ENCODE measurements at regions not wholly inside any gene's neighbourhood (a gene's known extent, or its start where the extent isn't known, plus 50 kb on each side); places are given as distances from the start of the nearest gene placed in this dataset.

DNA sequence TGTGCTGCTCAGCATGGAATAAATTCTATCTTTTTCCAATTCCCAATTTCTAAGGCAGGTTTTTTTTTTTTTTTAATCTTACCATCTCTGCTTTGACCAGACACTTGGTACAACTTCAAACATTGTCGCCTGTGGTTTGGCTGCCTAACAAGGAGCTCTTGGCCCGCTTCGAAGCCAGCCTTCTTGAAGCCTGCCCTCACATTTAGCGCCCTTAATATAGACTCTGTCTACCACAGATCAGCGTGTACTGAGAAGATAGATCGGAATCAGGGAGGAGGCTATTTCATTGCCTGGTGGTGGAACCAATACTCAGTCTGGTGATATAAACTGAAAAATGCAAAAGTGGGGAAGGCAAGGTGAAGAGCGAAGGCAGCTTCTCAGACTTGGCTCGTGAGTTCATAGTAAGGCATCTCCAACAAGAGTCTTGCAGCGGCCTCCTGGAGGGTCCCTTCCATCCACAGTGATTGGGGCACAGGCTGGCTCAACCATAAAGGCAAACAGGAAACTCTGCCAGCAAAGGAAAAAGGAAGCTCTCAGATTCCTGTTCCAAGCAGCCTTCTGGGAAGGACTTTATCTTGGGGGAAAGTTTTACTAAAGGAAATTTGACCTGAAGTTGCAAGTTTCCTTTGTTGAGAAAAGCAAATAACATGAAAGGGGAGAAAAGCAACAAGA lies 103.2 kb upstream of the BCL2L14 start:
- TF ChIP-seq, protein P1, sequence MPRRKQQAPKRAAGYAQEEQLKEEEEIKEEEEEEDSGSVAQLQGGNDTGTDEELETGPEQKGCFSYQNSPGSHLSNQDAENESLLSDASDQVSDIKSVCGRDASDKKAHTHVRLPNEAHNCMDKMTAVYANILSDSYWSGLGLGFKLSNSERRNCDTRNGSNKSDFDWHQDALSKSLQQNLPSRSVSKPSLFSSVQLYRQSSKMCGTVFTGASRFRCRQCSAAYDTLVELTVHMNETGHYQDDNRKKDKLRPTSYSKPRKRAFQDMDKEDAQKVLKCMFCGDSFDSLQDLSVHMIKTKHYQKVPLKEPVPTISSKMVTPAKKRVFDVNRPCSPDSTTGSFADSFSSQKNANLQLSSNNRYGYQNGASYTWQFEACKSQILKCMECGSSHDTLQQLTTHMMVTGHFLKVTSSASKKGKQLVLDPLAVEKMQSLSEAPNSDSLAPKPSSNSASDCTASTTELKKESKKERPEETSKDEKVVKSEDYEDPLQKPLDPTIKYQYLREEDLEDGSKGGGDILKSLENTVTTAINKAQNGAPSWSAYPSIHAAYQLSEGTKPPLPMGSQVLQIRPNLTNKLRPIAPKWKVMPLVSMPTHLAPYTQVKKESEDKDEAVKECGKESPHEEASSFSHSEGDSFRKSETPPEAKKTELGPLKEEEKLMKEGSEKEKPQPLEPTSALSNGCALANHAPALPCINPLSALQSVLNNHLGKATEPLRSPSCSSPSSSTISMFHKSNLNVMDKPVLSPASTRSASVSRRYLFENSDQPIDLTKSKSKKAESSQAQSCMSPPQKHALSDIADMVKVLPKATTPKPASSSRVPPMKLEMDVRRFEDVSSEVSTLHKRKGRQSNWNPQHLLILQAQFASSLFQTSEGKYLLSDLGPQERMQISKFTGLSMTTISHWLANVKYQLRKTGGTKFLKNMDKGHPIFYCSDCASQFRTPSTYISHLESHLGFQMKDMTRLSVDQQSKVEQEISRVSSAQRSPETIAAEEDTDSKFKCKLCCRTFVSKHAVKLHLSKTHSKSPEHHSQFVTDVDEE (CRISPR knock-in tag; IDR thresholded peaks at IDR 0.05), result no peak
- TF ChIP-seq, protein P2, sequence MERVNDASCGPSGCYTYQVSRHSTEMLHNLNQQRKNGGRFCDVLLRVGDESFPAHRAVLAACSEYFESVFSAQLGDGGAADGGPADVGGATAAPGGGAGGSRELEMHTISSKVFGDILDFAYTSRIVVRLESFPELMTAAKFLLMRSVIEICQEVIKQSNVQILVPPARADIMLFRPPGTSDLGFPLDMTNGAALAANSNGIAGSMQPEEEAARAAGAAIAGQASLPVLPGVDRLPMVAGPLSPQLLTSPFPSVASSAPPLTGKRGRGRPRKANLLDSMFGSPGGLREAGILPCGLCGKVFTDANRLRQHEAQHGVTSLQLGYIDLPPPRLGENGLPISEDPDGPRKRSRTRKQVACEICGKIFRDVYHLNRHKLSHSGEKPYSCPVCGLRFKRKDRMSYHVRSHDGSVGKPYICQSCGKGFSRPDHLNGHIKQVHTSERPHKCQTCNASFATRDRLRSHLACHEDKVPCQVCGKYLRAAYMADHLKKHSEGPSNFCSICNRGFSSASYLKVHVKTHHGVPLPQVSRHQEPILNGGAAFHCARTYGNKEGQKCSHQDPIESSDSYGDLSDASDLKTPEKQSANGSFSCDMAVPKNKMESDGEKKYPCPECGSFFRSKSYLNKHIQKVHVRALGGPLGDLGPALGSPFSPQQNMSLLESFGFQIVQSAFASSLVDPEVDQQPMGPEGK (CRISPR knock-in tag; IDR thresholded peaks at IDR 0.05; ENCODE audit: borderline replicate concordance), result no peak
- no peak for TF ChIP-seq ZFP3 (CRISPR knock-in tag; IDR thresholded peaks at IDR 0.05)
- no peak for TF ChIP-seq ARNTL (CRISPR knock-in tag; IDR thresholded peaks at IDR 0.05; ENCODE audit: borderline replicate concordance, low read depth)
- TF ChIP-seq, protein P3, sequence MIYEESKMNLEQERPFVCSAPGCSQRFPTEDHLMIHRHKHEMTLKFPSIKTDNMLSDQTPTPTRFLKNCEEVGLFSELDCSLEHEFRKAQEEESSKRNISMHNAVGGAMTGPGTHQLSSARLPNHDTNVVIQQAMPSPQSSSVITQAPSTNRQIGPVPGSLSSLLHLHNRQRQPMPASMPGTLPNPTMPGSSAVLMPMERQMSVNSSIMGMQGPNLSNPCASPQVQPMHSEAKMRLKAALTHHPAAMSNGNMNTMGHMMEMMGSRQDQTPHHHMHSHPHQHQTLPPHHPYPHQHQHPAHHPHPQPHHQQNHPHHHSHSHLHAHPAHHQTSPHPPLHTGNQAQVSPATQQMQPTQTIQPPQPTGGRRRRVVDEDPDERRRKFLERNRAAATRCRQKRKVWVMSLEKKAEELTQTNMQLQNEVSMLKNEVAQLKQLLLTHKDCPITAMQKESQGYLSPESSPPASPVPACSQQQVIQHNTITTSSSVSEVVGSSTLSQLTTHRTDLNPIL (CRISPR knock-in tag; IDR thresholded peaks at IDR 0.05; ENCODE audit: low read depth), result no peak
- TF ChIP-seq SNAI2 (CRISPR knock-in tag; IDR thresholded peaks at IDR 0.05), result no peak

Data from SK-N-SH treated with all-trans-retinoic acid at 6 μM for 48 hours (cell line).